ENCODE measurements at regions not wholly inside any gene's neighbourhood (a gene's known extent, or its start where the extent isn't known, plus 50 kb on each side); places are given as distances from the start of the nearest gene placed in this dataset.

DNA sequence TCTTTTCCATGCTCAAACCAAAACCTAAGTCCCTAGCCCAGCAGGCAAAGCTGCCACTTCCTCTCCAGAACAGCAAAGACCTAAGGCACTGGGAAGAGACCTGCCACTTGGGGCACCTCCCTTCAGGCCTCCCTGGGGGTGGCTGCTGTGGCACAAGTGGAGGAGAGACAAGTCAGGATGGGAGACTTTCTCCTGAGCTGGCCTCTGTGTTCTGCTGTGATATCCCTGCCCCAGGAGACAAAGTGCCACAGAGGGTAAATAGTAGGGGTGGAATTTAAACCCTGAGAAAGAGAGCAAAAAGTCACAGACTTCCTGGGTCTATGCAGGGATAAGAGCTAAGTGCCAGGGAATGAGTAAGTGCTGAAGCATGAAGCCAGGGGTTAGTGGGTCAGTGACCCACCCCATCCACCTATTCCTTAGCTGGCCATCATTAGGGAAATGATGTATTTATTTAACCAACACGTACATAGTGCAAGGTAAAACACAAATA, 84.2 kb downstream of the MRPL14 start (continued):
- no peak for TF ChIP-seq ZSCAN32 (CRISPR knock-in tag; IDR thresholded peaks at IDR 0.05)
- no peak for TF ChIP-seq TAF15 (IDR thresholded peaks at IDR 0.05; ENCODE audit: low read depth, low read length)
- no peak for TF ChIP-seq EP300 (IDR thresholded peaks at IDR 0.05; ENCODE audit: low read length)
- TF ChIP-seq POLR3A (IDR thresholded peaks at IDR 0.05; ENCODE audit: borderline replicate concordance, extremely low read depth, insufficient read depth, insufficient read length) = no peak
- no peak for TF ChIP-seq ARID1B (IDR thresholded peaks at IDR 0.05)
- peak; percentile 47; the same call in 1 of the 2 replicates for TF ChIP-seq NFRKB (IDR thresholded peaks at IDR 0.05; ENCODE audit: low read depth)
- TF ChIP-seq ZNF239 (CRISPR knock-in tag; IDR thresholded peaks at IDR 0.05) = no peak
- TF ChIP-seq, protein P1, sequence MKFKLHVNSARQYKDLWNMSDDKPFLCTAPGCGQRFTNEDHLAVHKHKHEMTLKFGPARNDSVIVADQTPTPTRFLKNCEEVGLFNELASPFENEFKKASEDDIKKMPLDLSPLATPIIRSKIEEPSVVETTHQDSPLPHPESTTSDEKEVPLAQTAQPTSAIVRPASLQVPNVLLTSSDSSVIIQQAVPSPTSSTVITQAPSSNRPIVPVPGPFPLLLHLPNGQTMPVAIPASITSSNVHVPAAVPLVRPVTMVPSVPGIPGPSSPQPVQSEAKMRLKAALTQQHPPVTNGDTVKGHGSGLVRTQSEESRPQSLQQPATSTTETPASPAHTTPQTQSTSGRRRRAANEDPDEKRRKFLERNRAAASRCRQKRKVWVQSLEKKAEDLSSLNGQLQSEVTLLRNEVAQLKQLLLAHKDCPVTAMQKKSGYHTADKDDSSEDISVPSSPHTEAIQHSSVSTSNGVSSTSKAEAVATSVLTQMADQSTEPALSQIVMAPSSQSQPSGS (CRISPR knock-in tag; IDR thresholded peaks at IDR 0.05) = no peak
- TF ChIP-seq POLR2H (tag; IDR thresholded peaks at IDR 0.05; ENCODE audit: low read depth) = no peak
- TF ChIP-seq PHB (CRISPR knock-in tag; IDR thresholded peaks at IDR 0.05) = no peak
- no peak for TF ChIP-seq ZNF561 (CRISPR knock-in tag; conservative IDR thresholded peaks at IDR 0.05)
- TF ChIP-seq KAT8 (IDR thresholded peaks at IDR 0.05; ENCODE audit: low read depth) = no peak
- TF ChIP-seq ZNF146 (CRISPR knock-in tag; IDR thresholded peaks at IDR 0.05; ENCODE audit: unreplicated experiment) = no peak
- TF ChIP-seq PTTG1 (tag; IDR thresholded peaks at IDR 0.05; ENCODE audit: low read depth) = peak; percentile 40; the same call in 1 of the 2 replicates
- no peak for TF ChIP-seq ETV6 (IDR thresholded peaks at IDR 0.05; ENCODE audit: borderline replicate concordance in 1 of 2, low read depth in 2 of 2, low read length in 1 of 2)
- no peak for TF ChIP-seq ETV6 (CRISPR knock-in tag; IDR thresholded peaks at IDR 0.05; ENCODE audit: borderline replicate concordance)
- TF ChIP-seq SIN3A (IDR thresholded peaks at IDR 0.05; ENCODE audit: borderline replicate concordance in 2 of 2, control insufficient read depth in 1 of 2, low read depth in 2 of 2, low read length in 2 of 2) = no peak
- TF ChIP-seq SNIP1 (IDR thresholded peaks at IDR 0.05; ENCODE audit: low read depth) = no peak
- TF ChIP-seq HNRNPLL (IDR thresholded peaks at IDR 0.05; ENCODE audit: low read depth, low read length, poor library complexity, severe bottlenecking) = no peak
- TF ChIP-seq ZNF224 (CRISPR knock-in tag; IDR thresholded peaks at IDR 0.05) = no peak
- TF ChIP-seq, protein P2, sequence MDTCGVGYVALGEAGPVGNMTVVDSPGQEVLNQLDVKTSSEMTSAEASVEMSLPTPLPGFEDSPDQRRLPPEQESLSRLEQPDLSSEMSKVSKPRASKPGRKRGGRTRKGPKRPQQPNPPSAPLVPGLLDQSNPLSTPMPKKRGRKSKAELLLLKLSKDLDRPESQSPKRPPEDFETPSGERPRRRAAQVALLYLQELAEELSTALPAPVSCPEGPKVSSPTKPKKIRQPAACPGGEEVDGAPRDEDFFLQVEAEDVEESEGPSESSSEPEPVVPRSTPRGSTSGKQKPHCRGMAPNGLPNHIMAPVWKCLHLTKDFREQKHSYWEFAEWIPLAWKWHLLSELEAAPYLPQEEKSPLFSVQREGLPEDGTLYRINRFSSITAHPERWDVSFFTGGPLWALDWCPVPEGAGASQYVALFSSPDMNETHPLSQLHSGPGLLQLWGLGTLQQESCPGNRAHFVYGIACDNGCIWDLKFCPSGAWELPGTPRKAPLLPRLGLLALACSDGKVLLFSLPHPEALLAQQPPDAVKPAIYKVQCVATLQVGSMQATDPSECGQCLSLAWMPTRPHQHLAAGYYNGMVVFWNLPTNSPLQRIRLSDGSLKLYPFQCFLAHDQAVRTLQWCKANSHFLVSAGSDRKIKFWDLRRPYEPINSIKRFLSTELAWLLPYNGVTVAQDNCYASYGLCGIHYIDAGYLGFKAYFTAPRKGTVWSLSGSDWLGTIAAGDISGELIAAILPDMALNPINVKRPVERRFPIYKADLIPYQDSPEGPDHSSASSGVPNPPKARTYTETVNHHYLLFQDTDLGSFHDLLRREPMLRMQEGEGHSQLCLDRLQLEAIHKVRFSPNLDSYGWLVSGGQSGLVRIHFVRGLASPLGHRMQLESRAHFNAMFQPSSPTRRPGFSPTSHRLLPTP (IDR thresholded peaks at IDR 0.05; ENCODE audit: borderline replicate concordance, extremely low read depth, insufficient read length) = no peak
- TF ChIP-seq, protein P3, sequence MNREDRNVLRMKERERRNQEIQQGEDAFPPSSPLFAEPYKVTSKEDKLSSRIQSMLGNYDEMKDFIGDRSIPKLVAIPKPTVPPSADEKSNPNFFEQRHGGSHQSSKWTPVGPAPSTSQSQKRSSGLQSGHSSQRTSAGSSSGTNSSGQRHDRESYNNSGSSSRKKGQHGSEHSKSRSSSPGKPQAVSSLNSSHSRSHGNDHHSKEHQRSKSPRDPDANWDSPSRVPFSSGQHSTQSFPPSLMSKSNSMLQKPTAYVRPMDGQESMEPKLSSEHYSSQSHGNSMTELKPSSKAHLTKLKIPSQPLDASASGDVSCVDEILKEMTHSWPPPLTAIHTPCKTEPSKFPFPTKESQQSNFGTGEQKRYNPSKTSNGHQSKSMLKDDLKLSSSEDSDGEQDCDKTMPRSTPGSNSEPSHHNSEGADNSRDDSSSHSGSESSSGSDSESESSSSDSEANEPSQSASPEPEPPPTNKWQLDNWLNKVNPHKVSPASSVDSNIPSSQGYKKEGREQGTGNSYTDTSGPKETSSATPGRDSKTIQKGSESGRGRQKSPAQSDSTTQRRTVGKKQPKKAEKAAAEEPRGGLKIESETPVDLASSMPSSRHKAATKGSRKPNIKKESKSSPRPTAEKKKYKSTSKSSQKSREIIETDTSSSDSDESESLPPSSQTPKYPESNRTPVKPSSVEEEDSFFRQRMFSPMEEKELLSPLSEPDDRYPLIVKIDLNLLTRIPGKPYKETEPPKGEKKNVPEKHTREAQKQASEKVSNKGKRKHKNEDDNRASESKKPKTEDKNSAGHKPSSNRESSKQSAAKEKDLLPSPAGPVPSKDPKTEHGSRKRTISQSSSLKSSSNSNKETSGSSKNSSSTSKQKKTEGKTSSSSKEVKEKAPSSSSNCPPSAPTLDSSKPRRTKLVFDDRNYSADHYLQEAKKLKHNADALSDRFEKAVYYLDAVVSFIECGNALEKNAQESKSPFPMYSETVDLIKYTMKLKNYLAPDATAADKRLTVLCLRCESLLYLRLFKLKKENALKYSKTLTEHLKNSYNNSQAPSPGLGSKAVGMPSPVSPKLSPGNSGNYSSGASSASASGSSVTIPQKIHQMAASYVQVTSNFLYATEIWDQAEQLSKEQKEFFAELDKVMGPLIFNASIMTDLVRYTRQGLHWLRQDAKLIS (CRISPR knock-in tag; IDR thresholded peaks at IDR 0.05) = no peak

All from K562 (cell line).